ENCODE measurements at regions not wholly inside any gene's neighbourhood (a gene's known extent, or its start where the extent isn't known, plus 50 kb on each side); places are given as distances from the start of the nearest gene placed in this dataset.

GRCh38 chr11:19352072-19352770 lies 111.5 kb upstream of the E2F8 start:
- TF ChIP-seq EZH2 (IDR thresholded peaks at IDR 0.05; ENCODE audit: borderline replicate concordance) (no peak), CTCF (IDR thresholded peaks at IDR 0.05; ENCODE audit: poor library complexity) (no peak)
- Histone ChIP-seq H3K79me2 (no peaks in the 10 kb centered on the region), H2AFZ (no peak overlapping the region), H3K4me3 (no peak overlapping the region), H3K27ac (no peak overlapping the region), H3K4me1 (ENCODE audit: insufficient read depth) (no peaks in the 10 kb centered on the region), H4K20me1 (ENCODE audit: insufficient read depth, poor library complexity, severe bottlenecking) (no peaks in the 10 kb centered on the region), H3K4me2 (no peak overlapping the region), H3K9me2 (replicated peaks; ENCODE audit: insufficient read depth) (no peaks in the 10 kb centered on the region), H3K9me3 (ENCODE audit: low read depth) (no peaks in the 10 kb centered on the region), H3K36me3 (replicated peaks; ENCODE audit: insufficient read depth, low read depth) (no peaks in the 10 kb centered on the region), H3K27me3 (peaks cover 78% of the 10 kb centered on the region)
- 77% methylated on average over 5 of the region's 5 CpGs for WGBS (ENCODE audit: low lambda C conversion rate, missing lambda C conversion rate)
- no peak for DNase-seq (ENCODE audit: low spot score)

- Histone ChIP-seq H2AFZ (no peak overlapping the region), H3K79me2 (no peaks in the 10 kb centered on the region), H3K36me3 (replicated peaks; ENCODE audit: insufficient read depth, low read depth) (no peaks in the 10 kb centered on the region), H3K27me3 (peaks cover 86% of the 10 kb centered on the region), H3K9me3 (ENCODE audit: low read depth) (no peaks in the 10 kb centered on the region), H3K4me1 (ENCODE audit: insufficient read depth) (peaks cover 3% of the 10 kb centered on the region), H4K20me1 (ENCODE audit: insufficient read depth, poor library complexity, severe bottlenecking) (no peaks in the 10 kb centered on the region), H3K27ac (no peak overlapping the region), H3K4me2 (no peak overlapping the region), H3K4me3 (no peak overlapping the region), H3K9me2 (replicated peaks; ENCODE audit: insufficient read depth) (no peaks in the 10 kb centered on the region)
- TF ChIP-seq CTCF (IDR thresholded peaks at IDR 0.05; ENCODE audit: poor library complexity), result no peak
- no peak for TF ChIP-seq EZH2 (IDR thresholded peaks at IDR 0.05; ENCODE audit: borderline replicate concordance)
- TF ChIP-seq EZH2phosphoT487 (IDR thresholded peaks at IDR 0.05; ENCODE audit: low read depth, severe bottlenecking, unreplicated experiment), result no peak
- DNase-seq (ENCODE audit: low spot score), result no peak
- 80% methylated on average over 4 of the region's 4 CpGs for WGBS (ENCODE audit: low lambda C conversion rate, missing lambda C conversion rate)
Measured at GRCh38 chr11:19351426-19351825, 110.7 kb upstream of the E2F8 start.

- H3K27ac ChIP-seq, result no peak overlapping the region
- no peak overlapping the region for H3K4me2 ChIP-seq
- no peak overlapping the region for H3K4me3 ChIP-seq
- peaks cover 87% of the 10 kb centered on the region for H3K27me3 ChIP-seq
- peaks cover 16% of the 10 kb centered on the region for H3K4me1 ChIP-seq (ENCODE audit: insufficient read depth)
- no peaks in the 10 kb centered on the region for H3K9me2 ChIP-seq (replicated peaks; ENCODE audit: insufficient read depth)
- H3K36me3 ChIP-seq (replicated peaks; ENCODE audit: insufficient read depth, low read depth), result no peaks in the 10 kb centered on the region
- 92% methylated on average over 11 of the region's 11 CpGs for WGBS (ENCODE audit: low lambda C conversion rate, missing lambda C conversion rate)
- no peak for DNase-seq (ENCODE audit: low spot score)
- no peaks in the 10 kb centered on the region for H4K20me1 ChIP-seq (ENCODE audit: insufficient read depth, poor library complexity, severe bottlenecking)
- no peaks in the 10 kb centered on the region for H3K9me3 ChIP-seq (ENCODE audit: low read depth)
- TF ChIP-seq EZH2 (IDR thresholded peaks at IDR 0.05; ENCODE audit: borderline replicate concordance) (no peak), EZH2phosphoT487 (IDR thresholded peaks at IDR 0.05; ENCODE audit: low read depth, severe bottlenecking, unreplicated experiment) (no peak), CTCF (IDR thresholded peaks at IDR 0.05; ENCODE audit: poor library complexity) (no peak)
- H2AFZ ChIP-seq, result no peak overlapping the region
- H3K79me2 ChIP-seq, result no peaks in the 10 kb centered on the region
Measured at GRCh38 chr11:19350160-19350559, 109.4 kb upstream of the E2F8 start.
